H9 (cell line): ENCODE measurements at regions not wholly inside any gene's neighbourhood (a gene's known extent, or its start where the extent isn't known, plus 50 kb on each side); places are given as distances from the start of the nearest gene placed in this dataset.

Experiments
- DNase-seq: peaks from one replicate; pipeline ENCODE4 v3.0.0-alpha.2; 2017
- H2AFZ ChIP-seq: one replicate; pipeline ENCODE4 v1.6.1; 2013; ENCODE audit warnings: mild to moderate bottlenecking, low read length, control low read depth, moderate library complexity
- H2AK5ac ChIP-seq: 2 replicates; pipeline ENCODE4 v1.6.1; 2013; ENCODE audit warnings: low read length, control low read depth, mixed read lengths; ENCODE audit not compliant: insufficient read length
- H2BK120ac ChIP-seq: one replicate; pipeline ENCODE4 v1.6.1; 2013; ENCODE audit warnings: low read depth, mild to moderate bottlenecking, low read length, control low read depth, inconsistent platforms; ENCODE audit not compliant: poor library complexity, severe bottlenecking
- H2BK12ac ChIP-seq: 2 replicates; pipeline ENCODE4 v1.6.1; 2013; ENCODE audit warnings: low read length, control low read depth, mixed read lengths, low read depth; ENCODE audit not compliant: insufficient read length
- H2BK15ac ChIP-seq: 2 replicates; pipeline ENCODE4 v1.6.1; 2013; ENCODE audit warnings: low read depth, low read length, control low read depth
- H2BK20ac ChIP-seq: one replicate; pipeline ENCODE4 v1.6.1; 2013; ENCODE audit warnings: low read depth, mild to moderate bottlenecking, low read length, control low read depth, inconsistent platforms; ENCODE audit not compliant: poor library complexity, severe bottlenecking
- H2BK5ac ChIP-seq: 2 replicates; pipeline ENCODE4 v1.6.1; 2013; ENCODE audit warnings: low read length, control low read depth, mixed read lengths; ENCODE audit not compliant: insufficient read length
- H3K14ac ChIP-seq: 2 replicates; pipeline ENCODE4 v1.6.1; 2013; ENCODE audit warnings: low read length, control low read depth; ENCODE audit not compliant: insufficient read depth
- H3K18ac ChIP-seq: 2 replicates; pipeline ENCODE4 v1.6.1; 2013; ENCODE audit warnings: low read depth, mild to moderate bottlenecking, mixed read lengths, low read length, control low read depth; ENCODE audit not compliant: insufficient read length
- H3K23ac ChIP-seq: 2 replicates; pipeline ENCODE4 v1.6.1; 2013; ENCODE audit warnings: low read length, control low read depth, mixed read lengths, low read depth; ENCODE audit not compliant: insufficient read length
- H3K23me2 ChIP-seq: 2 replicates; pipeline ENCODE4 v1.6.1; 2013; ENCODE audit warnings: low read depth, mild to moderate bottlenecking, mixed read lengths, low read length, control low read depth; ENCODE audit not compliant: insufficient read length, poor library complexity, severe bottlenecking
- H3K27ac ChIP-seq: 2 replicates; pipeline ENCODE4 v1.5.1; 2013; ENCODE audit warnings: low read length, control low read depth, mixed read lengths, low read depth; ENCODE audit not compliant: insufficient read length
- H3K27me3 ChIP-seq: 2 replicates; pipeline ENCODE4 v1.6.1; 2013; ENCODE audit warnings: low read length, control low read depth, inconsistent platforms; ENCODE audit not compliant: insufficient read depth
- H3K4ac ChIP-seq: 2 replicates; pipeline ENCODE4 v1.6.1; 2013; ENCODE audit warnings: low read depth, mild to moderate bottlenecking, control low read depth, inconsistent platforms, low read length, moderate library complexity
- H3K4me1 ChIP-seq: 2 replicates; pipeline ENCODE4 v1.6.1; 2013; ENCODE audit warnings: low read length, control low read depth, inconsistent platforms; ENCODE audit not compliant: insufficient read depth
- H3K4me2 ChIP-seq: 2 replicates; pipeline ENCODE4 v1.6.1; 2013; ENCODE audit warnings: low read length, control low read depth, mixed read lengths; ENCODE audit not compliant: insufficient read length, insufficient read depth
- H3K56ac ChIP-seq: 2 replicates; pipeline ENCODE4 v1.6.1; 2013; ENCODE audit warnings: low read depth, mild to moderate bottlenecking, mixed read lengths, low read length, control low read depth; ENCODE audit not compliant: insufficient read length
- H3K79me1 ChIP-seq: 2 replicates; pipeline ENCODE4 v1.6.1; 2013; ENCODE audit warnings: low read depth, mild to moderate bottlenecking, moderate library complexity, low read length, control low read depth, inconsistent platforms; ENCODE audit not compliant: insufficient read depth, poor library complexity, severe bottlenecking
- H3K79me2 ChIP-seq: 2 replicates; pipeline ENCODE4 v1.6.1; 2013; ENCODE audit warnings: low read length, control low read depth, inconsistent platforms; ENCODE audit not compliant: insufficient read depth
- H3K9ac ChIP-seq: 2 replicates; pipeline ENCODE4 v1.6.1; 2013; ENCODE audit warnings: low read length, control low read depth, mixed read lengths; ENCODE audit not compliant: insufficient read length; ENCODE audit errors: extremely low read depth
- H3K9me3 ChIP-seq: one replicate; pipeline ENCODE4 v1.6.1; 2013; ENCODE audit warnings: low read depth, low read length, inconsistent platforms; ENCODE audit not compliant: control insufficient read depth
- H3T11ph ChIP-seq: one replicate; pipeline ENCODE4 v1.6.1; 2013; ENCODE audit warnings: mild to moderate bottlenecking, low read length, control low read depth, inconsistent platforms
- H4K20me1 ChIP-seq: one replicate; pipeline ENCODE4 v1.6.1; 2013; ENCODE audit not compliant: control insufficient read depth, insufficient read length, insufficient read depth
- H4K5ac ChIP-seq: 2 replicates; pipeline ENCODE4 v1.6.1; 2013; ENCODE audit warnings: low read depth, mild to moderate bottlenecking, mixed read lengths, low read length, control low read depth; ENCODE audit not compliant: insufficient read length
- H4K8ac ChIP-seq: replicated peaks from 2 replicates; pipeline ENCODE4 v1.6.1; 2013; ENCODE audit warnings: low read length, control low read depth, mixed read lengths, low read depth; ENCODE audit not compliant: insufficient read length
- H4K91ac ChIP-seq: 2 replicates; pipeline ENCODE4 v1.6.1; 2013; ENCODE audit warnings: low read depth, mild to moderate bottlenecking, moderate library complexity, mixed read lengths, low read length, control low read depth; ENCODE audit not compliant: insufficient read length
- H3K27ac Mint-ChIP-seq, 3 experiments: 2 replicates in 2 of 3; 3 replicates in 1 of 3; pipeline ENCODE4 v1.8.0; 2020 to 2021; ENCODE audit warnings: mixed read lengths in 3 of 3, mild to moderate bottlenecking in 1 of 3, moderate library complexity in 1 of 3
- H3K27me3 Mint-ChIP-seq: 2 replicates; pipeline ENCODE4 v1.8.0; 2021; ENCODE audit warnings: low read depth, mild to moderate bottlenecking, moderate library complexity, mixed read lengths
- H3K36me3 Mint-ChIP-seq, 3 experiments: 2 replicates in 2 of 3; 3 replicates in 1 of 3; pipeline ENCODE4 v1.8.0; 2020 to 2021; ENCODE audit warnings: low read depth in 3 of 3, mixed read lengths in 3 of 3; ENCODE audit not compliant: insufficient read depth in 1 of 3
- H3K4me1 Mint-ChIP-seq, 2 experiments: 2 replicates each; pipeline ENCODE4 v1.8.0; 2020; ENCODE audit warnings: mixed read lengths in 2 of 2
- H3K4me3 Mint-ChIP-seq, 2 experiments: 2 replicates in 1 of 2; 3 replicates in 1 of 2; pipeline ENCODE4 v1.8.0; 2020 to 2021; ENCODE audit warnings: mild to moderate bottlenecking in 2 of 2, mixed read lengths in 2 of 2, moderate library complexity in 1 of 2
- H3K9me3 Mint-ChIP-seq, 2 experiments: 2 replicates in 1 of 2; 3 replicates in 1 of 2; pipeline ENCODE4 v1.8.0; 2020; ENCODE audit warnings: mild to moderate bottlenecking in 2 of 2, mixed read lengths in 2 of 2, moderate library complexity in 1 of 2
- CTCF ChIP-seq: fragments of 200-600 bp; sonication (generic); conservative IDR thresholded peaks from 3 replicates; pipeline ENCODE4 v1.8.0; 2021; ENCODE audit warnings: antibody characterized with exemption, mild to moderate bottlenecking

- no peak overlapping the region for H3K23ac ChIP-seq
- no peak overlapping the region for H3K27ac Mint-ChIP-seq
These were observed 177.8 kb upstream of the SGCD start for GRCh38 chr5:156149213-156149612.

More at GRCh38 chr5:156149213-156149612, 177.8 kb upstream of the SGCD start:
- Histone ChIP-seq H4K5ac (no peak overlapping the region), H3K56ac (no peak overlapping the region), H3K79me1 (no peaks in the 10 kb centered on the region), H4K20me1 (no peaks in the 10 kb centered on the region), H3T11ph (no peak overlapping the region), H2BK20ac (no peak overlapping the region), H2AK5ac (no peak overlapping the region), H2AFZ (no peak overlapping the region), H2BK120ac (no peak overlapping the region), H3K9me3 (no peaks in the 10 kb centered on the region), H4K91ac (no peak overlapping the region), H2BK5ac (no peak overlapping the region), H3K27me3 (no peaks in the 10 kb centered on the region), H3K4ac (no peak overlapping the region), H3K9ac (no peak overlapping the region), H4K8ac (no peak overlapping the region), H2BK12ac (no peak overlapping the region), H3K4me2 (no peak overlapping the region), H3K18ac (no peak overlapping the region), H3K27ac (no peak overlapping the region), H2BK15ac (no peak overlapping the region), H3K14ac (no peak overlapping the region), H3K23me2 (no peaks in the 10 kb centered on the region), H3K79me2 (no peaks in the 10 kb centered on the region), H3K4me1 (no peaks in the 10 kb centered on the region; the same call in 1 of the 2 replicates)
- peaks cover 0 to 6% of the 10 kb centered on the region in 2 experiments; a peak in 1 of 4 replicates for H3K4me1 Mint-ChIP-seq
- H3K9me3 Mint-ChIP-seq, result peaks cover 3 to 7% of the 10 kb centered on the region in 2 experiments; a peak in 3 of 5 replicates
- H3K27me3 Mint-ChIP-seq, result no peaks in the 10 kb centered on the region
- H3K4me3 Mint-ChIP-seq, result no peak overlapping the region
- no peak for TF ChIP-seq CTCF
- no peaks in the 10 kb centered on the region; a peak in 1 of 7 replicates for H3K36me3 Mint-ChIP-seq
- no peak for DNase-seq
